B cell (primary cell): ENCODE measurements at regions not wholly inside any gene's neighbourhood (a gene's known extent, or its start where the extent isn't known, plus 50 kb on each side); places are given as distances from the start of the nearest gene placed in this dataset.

Experiments
- ATAC-seq: fragments of 200-7000 bp; cut with Tn5 transposase; one replicate; pipeline ENCODE4 v1.10.0; 2021; ENCODE audit warnings: low read depth, mild to moderate bottlenecking, moderate number of reproducible peaks, moderate library complexity
- CTCF ChIA-PET: fragments of 350-600 bp; sonication (Branson Sonifier 250); formaldehyde crosslinking; loops from one replicate; lab custom pipeline; 2021; ENCODE audit warnings: antibody characterized with exemption, inconsistent platforms; lab: Charles Lee
- POLR2A ChIA-PET: fragments of 350-600 bp; sonication (Branson Sonifier 250); formaldehyde crosslinking; loops from one replicate; lab custom pipeline; 2021; ENCODE audit warnings: antibody characterized with exemption; lab: Charles Lee
- DNase-seq: peaks from one replicate; pipeline ENCODE4 v3.0.0; 2013
- H2AFZ ChIP-seq: 2 replicates; pipeline ENCODE4 v1.6.1; 2012; ENCODE audit warnings: mild to moderate bottlenecking, low read depth, low read length; ENCODE audit not compliant: insufficient read depth, poor library complexity, severe bottlenecking
- H3K27ac ChIP-seq, 2 donors: 1 replicate in 1 of 2; 2 replicates in 1 of 2; pipeline ENCODE4 v1.5.1; 2012 to 2013; ENCODE audit warnings: low read length in 2 of 2, mild to moderate bottlenecking in 2 of 2, moderate library complexity in 1 of 2
- H3K27me3 ChIP-seq, 4 experiments: fragments of 200-600 bp in 1 of 4; sonication (generic) in 1 of 4; replicated peaks in 1 of 4; 1 replicate in 2 of 4; 2 replicates in 2 of 4; pipeline versions ENCODE4 v1.6.1 to v1.7.0; 2013 to 2016; ENCODE audit warnings: low read length in 3 of 4, mild to moderate bottlenecking in 2 of 4, mixed read lengths in 1 of 4, moderate library complexity in 1 of 4; ENCODE audit not compliant: insufficient read depth in 4 of 4, control insufficient read depth in 3 of 4; ENCODE audit errors: control extremely low read depth in 1 of 4
- H3K36me3 ChIP-seq, 2 experiments: replicated peaks in 1 of 2; 1 replicate in 1 of 2; 2 replicates in 1 of 2; pipeline versions ENCODE4 v1.6.1 to v1.7.1; 2013; ENCODE audit warnings: low read length in 1 of 2; ENCODE audit not compliant: insufficient read depth in 2 of 2, control insufficient read depth in 1 of 2; ENCODE audit errors: control extremely low read depth in 1 of 2, extremely low read depth in 1 of 2
- H3K4me1 ChIP-seq, 2 donors: fragments of 200-600 bp in 1 of 2; sonication (generic) in 1 of 2; 1 replicate in 1 of 2; 2 replicates in 1 of 2; pipeline versions ENCODE4 v1.5.1 to v1.6.1; 2013 to 2017; ENCODE audit warnings: low read length in 2 of 2; ENCODE audit not compliant: control insufficient read depth in 2 of 2, insufficient read depth in 2 of 2
- H3K4me2 ChIP-seq: replicated peaks from 2 replicates; pipeline ENCODE3; 2012; ENCODE audit warnings: mild to moderate bottlenecking, low read depth, low read length; ENCODE audit not compliant: poor library complexity, severe bottlenecking
- H3K4me3 ChIP-seq, 5 experiments: fragments of 200-600 bp in 1 of 5; sonication (generic) in 1 of 5; 1 replicate in 3 of 5; 2 replicates in 2 of 5; pipeline versions ENCODE4 v1.5.1 to v1.7.0; 2011 to 2016; ENCODE audit warnings: low read length in 4 of 5, mild to moderate bottlenecking in 4 of 5, low read depth in 2 of 5, control low read depth in 1 of 5, moderate library complexity in 1 of 5; ENCODE audit not compliant: insufficient read depth in 1 of 5; ENCODE audit errors: control extremely low read depth in 1 of 5, extremely low read depth in 1 of 5
- H3K79me2 ChIP-seq: fragments of 200-600 bp; sonication (generic); one replicate; pipeline ENCODE4 v1.6.0; 2016; ENCODE audit warnings: low read length; ENCODE audit not compliant: control insufficient read depth, insufficient read depth
- H3K9ac ChIP-seq: fragments of 200-600 bp; sonication (generic); 2 replicates; pipeline ENCODE4 v1.6.1; 2017; ENCODE audit warnings: mild to moderate bottlenecking, low read length, moderate library complexity
- H3K9me3 ChIP-seq, 3 donors: one replicate each; pipeline versions ENCODE4 v1.6.1 to v1.7.1; 2013; ENCODE audit warnings: low read length in 2 of 3; ENCODE audit not compliant: control insufficient read depth in 2 of 3, insufficient read depth in 1 of 3; ENCODE audit errors: control extremely low read depth in 1 of 3
- H4K20me1 ChIP-seq: 2 replicates; pipeline ENCODE4 v1.6.0; 2012; ENCODE audit warnings: mild to moderate bottlenecking, low read length; ENCODE audit not compliant: insufficient read depth, control insufficient read depth, poor library complexity, severe bottlenecking
- H3K27ac Mint-ChIP-seq: one replicate; pipeline ENCODE4 v1.8.0; 2021; ENCODE audit warnings: mixed read lengths
- H3K27me3 Mint-ChIP-seq: one replicate; pipeline ENCODE4 v1.8.0; 2021; ENCODE audit warnings: mixed read lengths
- H3K4me1 Mint-ChIP-seq: one replicate; pipeline ENCODE4 v1.8.0; 2021; ENCODE audit warnings: mixed read lengths
- H3K4me3 Mint-ChIP-seq: one replicate; pipeline ENCODE4 v1.8.0; 2021; ENCODE audit warnings: mixed read lengths
- H3K9me3 Mint-ChIP-seq: one replicate; pipeline ENCODE4 v1.8.0; 2022; ENCODE audit warnings: mixed read lengths; ENCODE audit not compliant: insufficient read depth
- CTCF ChIP-seq: fragments of 200-600 bp; IDR thresholded peaks from one replicate; pipeline ENCODE4 v1.8.0; 2022; ENCODE audit warnings: antibody characterized with exemption, mild to moderate bottlenecking
- EZH2 ChIP-seq: IDR thresholded peaks from 2 replicates; pipeline ENCODE4 v1.6.1; 2012; ENCODE audit warnings: borderline replicate concordance, low read depth, mild to moderate bottlenecking, moderate library complexity, low read length; ENCODE audit not compliant: insufficient read depth, poor library complexity, severe bottlenecking
- whole genome bisulfite sequencing: methylation state at CpG from one replicate; pipeline ENCODE4 v1.1.5; 2013; ENCODE audit warnings: missing lambda C conversion rate; ENCODE audit not compliant: insufficient coverage; 5-methylcytosine and 5-hydroxymethylcytosine counted together
- intact Hi-C: fragments of 100-400 bp; cut with micrococcal nuclease; formaldehyde crosslinking; loops from one replicate; pipeline ENCODE4 v1.10.0; 2022

DNA sequence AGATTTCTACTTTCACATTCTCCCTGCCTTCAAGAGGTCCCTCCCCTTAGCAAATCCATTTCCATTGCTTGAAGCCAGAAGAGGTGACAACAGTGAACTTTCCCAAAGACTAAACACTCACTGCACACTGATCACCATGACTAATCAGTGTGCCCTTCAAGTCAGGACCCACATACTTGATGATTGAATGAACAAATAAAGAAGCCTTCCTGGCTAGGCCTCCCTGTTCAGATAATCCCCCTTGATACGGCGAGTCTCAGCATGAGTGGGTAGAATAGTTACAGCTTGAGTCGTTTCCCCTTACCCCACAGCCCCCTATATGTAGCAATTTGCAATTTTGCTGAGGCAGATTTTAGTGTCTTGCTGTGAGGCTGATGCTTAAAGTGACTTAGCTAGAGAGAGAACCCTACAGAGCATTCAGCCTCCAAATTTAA lies 102.2 kb downstream of the UNC5CL start:
- peaks cover 32% of the 10 kb centered on the region for H3K27me3 Mint-ChIP-seq
- H3K4me3 ChIP-seq = no peak overlapping the region
- ATAC-seq = no peak

DNA sequence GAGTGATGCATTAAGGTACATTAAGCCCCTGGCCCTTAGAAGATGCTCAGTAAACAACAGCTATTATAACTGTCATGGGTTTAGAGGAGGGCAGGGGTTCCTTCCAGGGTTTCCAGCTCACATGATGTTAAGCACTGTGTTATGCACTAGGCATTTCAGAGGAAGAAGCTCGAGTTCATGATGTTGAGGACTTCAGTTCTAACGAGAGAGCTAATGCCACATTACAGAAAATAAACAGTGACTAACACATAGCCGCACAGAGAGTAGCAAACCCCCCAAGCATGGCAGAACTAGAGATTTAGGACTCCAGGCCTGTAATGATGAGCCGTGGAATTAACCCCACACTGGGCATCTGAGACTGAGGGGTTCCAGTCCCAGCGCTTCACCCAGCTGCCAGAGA lies 105.2 kb downstream of the UNC5CL start:
- H3K9ac ChIP-seq = no peak overlapping the region
- H3K4me2 ChIP-seq = no peak overlapping the region
- H2AFZ ChIP-seq = no peak overlapping the region
- peaks cover 16% of the 10 kb centered on the region for H3K27me3 Mint-ChIP-seq
- 100% methylated on average over 2 of the region's 5 CpGs for WGBS
- POLR2A ChIA-PET = no interaction called here
- CTCF ChIA-PET = no interaction called here
- no peaks in the 10 kb centered on the region for H4K20me1 ChIP-seq
- H3K27ac ChIP-seq = no peak overlapping the region
- no peak overlapping the region for H3K4me3 Mint-ChIP-seq
- no peaks in the 10 kb centered on the region for H3K79me2 ChIP-seq
- DNase-seq = no peak
- H3K4me3 ChIP-seq = no peak overlapping the region
- intact Hi-C loops = no loop called here
- no peak for ATAC-seq
- no peaks in the 10 kb centered on the region for H3K4me1 ChIP-seq
- no peaks in the 10 kb centered on the region for H3K4me1 Mint-ChIP-seq
- no peak overlapping the region for H3K27ac Mint-ChIP-seq
- H3K27me3 ChIP-seq = no peaks in the 10 kb centered on the region
- no peaks in the 10 kb centered on the region for H3K9me3 ChIP-seq
- no peaks in the 10 kb centered on the region for H3K36me3 ChIP-seq
- H3K9me3 Mint-ChIP-seq = no peaks in the 10 kb centered on the region
- no peak for TF ChIP-seq CTCF
- TF ChIP-seq EZH2 = no peak

More for the DNA sequence above, 102.2 kb downstream of the UNC5CL start:
- Histone ChIP-seq H3K9ac (no peak overlapping the region), H3K4me1 (no peaks in the 10 kb centered on the region), H3K4me2 (no peak overlapping the region), H3K79me2 (no peaks in the 10 kb centered on the region), H3K36me3 (no peaks in the 10 kb centered on the region), H4K20me1 (no peaks in the 10 kb centered on the region), H2AFZ (no peak overlapping the region), H3K9me3 (no peaks in the 10 kb centered on the region), H3K27me3 (no peaks in the 10 kb centered on the region), H3K27ac (no peak overlapping the region)
- POLR2A ChIA-PET = no interaction called here
- intact Hi-C loops = no loop called here
- no peak for TF ChIP-seq CTCF
- no peak for TF ChIP-seq EZH2
- no CpG with 5 or more reads among the region's 3 CpGs for WGBS
- H3K4me3 Mint-ChIP-seq = no peak overlapping the region
- DNase-seq = no peak
- no peak overlapping the region for H3K27ac Mint-ChIP-seq
- no peaks in the 10 kb centered on the region for H3K9me3 Mint-ChIP-seq
- no peaks in the 10 kb centered on the region for H3K4me1 Mint-ChIP-seq
- CTCF ChIA-PET = no interaction called here
